IMR-90 (cell line): ENCODE measurements at regions not wholly inside any gene's neighbourhood (a gene's known extent, or its start where the extent isn't known, plus 50 kb on each side); places are given as distances from the start of the nearest gene placed in this dataset.
A peak's percentile ranks its signal among the peaks of the same experiment; 100 is the strongest.

ENCODE experiments used
- ATAC-seq: fragments of 200-7000 bp; cut with Tn5 transposase; 2 replicates; pipeline ENCODE4 v1.9.1; 2020; ENCODE audit warnings: low read depth, mild to moderate bottlenecking, moderate library complexity
- BruUV-seq: library from RNA; stranded (reverse); fragments of 400-500 nt; replicated peaks from 2 replicates; lab custom pipeline; 2021; lab: Mats Ljungman, UMichigan
- CTCF ChIA-PET: fragments of 300-600 bp; formaldehyde crosslinking; extraction: SDS; loops from one replicate; lab custom pipeline; 2021; ENCODE audit warnings: antibody characterized with exemption; lab: Yijun Ruan, JAX
- POLR2A ChIA-PET: fragments of 300-600 bp; sonication (Branson Sonifier 250); formaldehyde crosslinking; loops from one replicate; lab custom pipeline; 2022; ENCODE audit warnings: antibody characterized with exemption; ENCODE audit not compliant: unreplicated experiment; lab: Charles Lee
- DNase-seq: peaks from one replicate; pipeline ENCODE4 v3.0.0; 2013
- H2AFZ ChIP-seq: replicated peaks from 2 replicates; pipeline ENCODE3; 2013; ENCODE audit warnings: low read length, mild to moderate bottlenecking; ENCODE audit not compliant: poor library complexity
- H2AK5ac ChIP-seq: 2 replicates; pipeline ENCODE4 v1.6.1; 2013; ENCODE audit warnings: low read depth, low read length, inconsistent platforms
- H2AK9ac ChIP-seq: replicated peaks from 2 replicates; pipeline ENCODE3; 2013; ENCODE audit warnings: mild to moderate bottlenecking, low read depth, low read length, moderate library complexity; ENCODE audit not compliant: poor library complexity
- H2BK120ac ChIP-seq: 2 replicates; pipeline ENCODE4 v1.6.1; 2013; ENCODE audit warnings: low read depth, low read length, inconsistent platforms
- H2BK15ac ChIP-seq: 3 replicates; pipeline ENCODE4 v1.6.1; 2013; ENCODE audit warnings: low read depth, low read length, inconsistent platforms
- H2BK20ac ChIP-seq: 2 replicates; pipeline ENCODE4 v1.6.1; 2013; ENCODE audit warnings: low read depth, mild to moderate bottlenecking, inconsistent platforms, low read length, moderate library complexity
- H2BK5ac ChIP-seq: 2 replicates; pipeline ENCODE4 v1.6.1; 2013; ENCODE audit warnings: mild to moderate bottlenecking, low read depth, low read length, inconsistent platforms; ENCODE audit not compliant: poor library complexity, severe bottlenecking
- H3K14ac ChIP-seq: replicated peaks from 2 replicates; pipeline ENCODE4 v1.6.1; 2013; ENCODE audit warnings: low read depth, low read length, inconsistent platforms
- H3K18ac ChIP-seq: 2 replicates; pipeline ENCODE4 v1.6.1; 2013; ENCODE audit warnings: low read depth, low read length, control low read depth
- H3K23ac ChIP-seq: 2 replicates; pipeline ENCODE4 v1.6.1; 2013; ENCODE audit warnings: low read depth, low read length, inconsistent platforms
- H3K27ac ChIP-seq: 2 replicates; pipeline ENCODE4 v1.5.1; 2013; ENCODE audit warnings: mild to moderate bottlenecking, control low read depth, low read length; ENCODE audit not compliant: insufficient read depth
- H3K27me3 ChIP-seq: 2 replicates; pipeline ENCODE4 v1.6.1; 2013; ENCODE audit warnings: low read length; ENCODE audit not compliant: control insufficient read depth, insufficient read depth
- H3K36me3 ChIP-seq: 2 replicates; pipeline ENCODE4 v1.6.1; 2013; ENCODE audit warnings: low read length, mixed read lengths; ENCODE audit not compliant: control insufficient read depth, insufficient read depth
- H3K4ac ChIP-seq: 2 replicates; pipeline ENCODE4 v1.6.1; 2013; ENCODE audit warnings: low read depth, low read length, inconsistent platforms
- H3K4me1 ChIP-seq: 2 replicates; pipeline ENCODE4 v1.6.1; 2013; ENCODE audit warnings: low read length, mixed read lengths; ENCODE audit not compliant: control insufficient read depth, insufficient read depth
- H3K4me2 ChIP-seq: 2 replicates; pipeline ENCODE4 v1.6.1; 2013; ENCODE audit warnings: low read depth, mild to moderate bottlenecking, control low read depth, low read length, moderate library complexity
- H3K4me3 ChIP-seq: 2 replicates; pipeline ENCODE4 v1.5.1; 2013; ENCODE audit warnings: low read depth, mild to moderate bottlenecking, control low read depth, low read length, moderate library complexity; ENCODE audit not compliant: insufficient read depth
- H3K56ac ChIP-seq: 2 replicates; pipeline ENCODE4 v1.6.1; 2013; ENCODE audit warnings: low read length, inconsistent platforms; ENCODE audit not compliant: insufficient read depth; ENCODE audit errors: extremely low read depth
- H3K79me1 ChIP-seq, 2 experiments: 2 replicates each; pipeline ENCODE4 v1.6.1; 2013; ENCODE audit warnings: low read length in 2 of 2, inconsistent platforms in 1 of 2, low read depth in 1 of 2
- H3K9ac ChIP-seq: 2 replicates; pipeline ENCODE4 v1.6.1; 2013; ENCODE audit warnings: low read depth, low read length, control low read depth
- H3K9me1 ChIP-seq: 2 replicates; pipeline ENCODE4 v1.6.1; 2013; ENCODE audit warnings: low read length, inconsistent platforms; ENCODE audit not compliant: insufficient read depth
- H3K9me3 ChIP-seq: 2 replicates; pipeline ENCODE4 v1.6.1; 2013; ENCODE audit warnings: low read length; ENCODE audit not compliant: control insufficient read depth, insufficient read depth
- H4K20me1 ChIP-seq: 2 replicates; pipeline ENCODE4 v1.6.1; 2013; ENCODE audit warnings: low read length, inconsistent platforms; ENCODE audit not compliant: insufficient read depth
- H4K5ac ChIP-seq: 2 replicates; pipeline ENCODE4 v1.6.1; 2013; ENCODE audit warnings: mild to moderate bottlenecking, low read depth, low read length, control low read depth
- H4K8ac ChIP-seq, 2 experiments: 2 replicates each; pipeline ENCODE4 v1.6.1; 2013; ENCODE audit warnings: low read depth in 2 of 2, low read length in 2 of 2, control low read depth in 1 of 2, inconsistent platforms in 1 of 2
- H4K91ac ChIP-seq: 2 replicates; pipeline ENCODE4 v1.6.1; 2013; ENCODE audit warnings: low read depth, low read length, inconsistent platforms; ENCODE audit not compliant: insufficient read depth
- CHD1 ChIP-seq: IDR thresholded peaks from 2 replicates; pipeline ENCODE4 v1.6.1; 2012; ENCODE audit warnings: low read depth, low read length, improper control_type of control experiment
- FOS ChIP-seq: fragments of 150-350 bp; IDR thresholded peaks from 2 replicates; pipeline ENCODE4 v1.6.1; 2016; ENCODE audit warnings: low read depth, low read length
- MAFK ChIP-seq: IDR thresholded peaks from 2 replicates; pipeline ENCODE4 v1.6.1; 2012; ENCODE audit warnings: low read depth, low read length, improper control_type of control experiment
- RCOR1 ChIP-seq: IDR thresholded peaks from 2 replicates; pipeline ENCODE4 v1.6.1; 2012; ENCODE audit warnings: mild to moderate bottlenecking, low read length, improper control_type of control experiment; ENCODE audit not compliant: insufficient replicate concordance
- RFX5 ChIP-seq: IDR thresholded peaks from 2 replicates; pipeline ENCODE4 v1.8.0; 2012; ENCODE audit warnings: low read depth, mild to moderate bottlenecking, low read length, moderate library complexity
- WGBS, 2 experiments: methylation state at CpG; one replicate each; pipeline versions ENCODE4 v1.1.5 to v1.1.7; 2013; ENCODE audit warnings: missing lambda C conversion rate in 2 of 2; ENCODE audit not compliant: insufficient read length in 1 of 2; ENCODE audit errors: extremely low coverage in 2 of 2; 5-methylcytosine and 5-hydroxymethylcytosine counted together
- dilution Hi-C: fragments of 300-500 bp; cut with HindIII; formaldehyde crosslinking; loops from one replicate; pipeline ENCODE4 v1.14.3; 2018; ENCODE audit warnings: low sequenced_read_pairs; ENCODE audit not compliant: unreplicated experiment
- in situ Hi-C: fragments of 300-500 bp; cut with MboI; formaldehyde crosslinking; loops from 3 replicates; pipeline ENCODE4 v1.14.3; 2019; ENCODE audit warnings: low sequenced_read_pairs, inconsistent platforms, mixed read lengths
- intact Hi-C: fragments of 100-400 bp; cut with micrococcal nuclease; formaldehyde crosslinking; loops from 2 replicates; pipeline ENCODE4 v1.10.0; 2022
- TF ChIP-seq, protein P1 (sequence below): fragments of 150-350 bp; IDR thresholded peaks from 2 replicates; pipeline ENCODE4 v1.6.1; 2016; ENCODE audit warnings: low read depth, mild to moderate bottlenecking, low read length, moderate library complexity, borderline replicate concordance
- TF ChIP-seq, protein P2 (sequence below): conservative IDR thresholded peaks from 2 replicates; pipeline ENCODE4 v1.5.1; 2012; ENCODE audit warnings: mild to moderate bottlenecking, low read depth, low read length, improper control_type of control experiment

DNA sequence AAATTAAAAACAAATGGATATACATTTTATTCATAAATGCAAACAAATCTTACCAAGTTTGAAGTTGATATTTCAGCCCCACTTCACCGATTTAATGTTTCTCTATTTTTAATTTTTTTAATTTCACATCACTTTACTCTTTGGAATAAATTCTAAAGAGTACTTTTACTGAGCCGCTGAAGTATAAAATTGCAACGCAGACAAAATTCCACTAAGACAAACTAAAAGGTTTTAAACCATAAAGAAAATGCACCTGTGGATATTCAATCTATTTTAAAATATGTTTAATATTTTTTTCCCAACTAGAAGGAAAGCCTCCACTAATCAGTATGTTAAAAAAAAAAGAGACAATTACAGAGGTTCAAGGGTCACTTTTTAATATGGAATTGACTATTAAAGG lies 1073.9 kb upstream of the CRIM1 start:
- ATAC-seq (no peak), DNase-seq (no peak)
- Histone ChIP-seq H3K14ac (no peak overlapping the region), H3K56ac (no peak overlapping the region), H3K23ac (no peak overlapping the region), H3K9ac (no peak overlapping the region), H2BK15ac (no peak overlapping the region), H2AK9ac (no peak overlapping the region), H2BK20ac (no peak overlapping the region), H3K9me1 (no peaks in the 10 kb centered on the region), H3K4ac (no peak overlapping the region), H3K4me3 (no peak overlapping the region), H4K91ac (no peak overlapping the region), H3K79me1 (no peaks in the 10 kb centered on the region), H2BK120ac (no peak overlapping the region), H4K20me1 (no peaks in the 10 kb centered on the region), H3K36me3 (no peaks in the 10 kb centered on the region), H3K4me2 (no peak overlapping the region), H3K27me3 (no peaks in the 10 kb centered on the region), H3K18ac (no peak overlapping the region), H3K9me3 (peaks cover 2% of the 10 kb centered on the region; the same call in 1 of the 2 replicates), H2AK5ac (no peak overlapping the region), H3K27ac (no peak overlapping the region), H3K4me1 (no peaks in the 10 kb centered on the region), H2BK5ac (no peak overlapping the region), H4K8ac (no peak overlapping the region), H4K5ac (no peak overlapping the region), H2AFZ (no peak overlapping the region)
- dilution Hi-C loops (no loop called here), intact Hi-C loops (no loop called here), in situ Hi-C loops (no loop called here)
- ChIA-PET CTCF (no interaction called here), POLR2A (no interaction called here)
- BruUV-seq: no TSS peak
- WGBS, 2 experiments: no CpG with 5 or more reads among the region's 3 CpGs
- no peak for TF ChIP-seq RFX5
- no peak for TF ChIP-seq RCOR1
- TF ChIP-seq, protein P1, sequence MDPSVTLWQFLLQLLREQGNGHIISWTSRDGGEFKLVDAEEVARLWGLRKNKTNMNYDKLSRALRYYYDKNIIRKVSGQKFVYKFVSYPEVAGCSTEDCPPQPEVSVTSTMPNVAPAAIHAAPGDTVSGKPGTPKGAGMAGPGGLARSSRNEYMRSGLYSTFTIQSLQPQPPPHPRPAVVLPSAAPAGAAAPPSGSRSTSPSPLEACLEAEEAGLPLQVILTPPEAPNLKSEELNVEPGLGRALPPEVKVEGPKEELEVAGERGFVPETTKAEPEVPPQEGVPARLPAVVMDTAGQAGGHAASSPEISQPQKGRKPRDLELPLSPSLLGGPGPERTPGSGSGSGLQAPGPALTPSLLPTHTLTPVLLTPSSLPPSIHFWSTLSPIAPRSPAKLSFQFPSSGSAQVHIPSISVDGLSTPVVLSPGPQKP: no peak
- TF ChIP-seq CHD1: no peak
- 0 out of 2 replicates have a peak, but pooled peaks have one; percentile 19 for TF ChIP-seq MAFK
- no peak for TF ChIP-seq FOS
- TF ChIP-seq, protein P2, sequence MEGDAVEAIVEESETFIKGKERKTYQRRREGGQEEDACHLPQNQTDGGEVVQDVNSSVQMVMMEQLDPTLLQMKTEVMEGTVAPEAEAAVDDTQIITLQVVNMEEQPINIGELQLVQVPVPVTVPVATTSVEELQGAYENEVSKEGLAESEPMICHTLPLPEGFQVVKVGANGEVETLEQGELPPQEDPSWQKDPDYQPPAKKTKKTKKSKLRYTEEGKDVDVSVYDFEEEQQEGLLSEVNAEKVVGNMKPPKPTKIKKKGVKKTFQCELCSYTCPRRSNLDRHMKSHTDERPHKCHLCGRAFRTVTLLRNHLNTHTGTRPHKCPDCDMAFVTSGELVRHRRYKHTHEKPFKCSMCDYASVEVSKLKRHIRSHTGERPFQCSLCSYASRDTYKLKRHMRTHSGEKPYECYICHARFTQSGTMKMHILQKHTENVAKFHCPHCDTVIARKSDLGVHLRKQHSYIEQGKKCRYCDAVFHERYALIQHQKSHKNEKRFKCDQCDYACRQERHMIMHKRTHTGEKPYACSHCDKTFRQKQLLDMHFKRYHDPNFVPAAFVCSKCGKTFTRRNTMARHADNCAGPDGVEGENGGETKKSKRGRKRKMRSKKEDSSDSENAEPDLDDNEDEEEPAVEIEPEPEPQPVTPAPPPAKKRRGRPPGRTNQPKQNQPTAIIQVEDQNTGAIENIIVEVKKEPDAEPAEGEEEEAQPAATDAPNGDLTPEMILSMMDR: no peak
